CD4-positive, alpha-beta T cell treated with Interleukin-17A for 4 hours (primary cell): ENCODE measurements at regions not wholly inside any gene's neighbourhood (a gene's known extent, or its start where the extent isn't known, plus 50 kb on each side); places are given as distances from the start of the nearest gene placed in this dataset.

ENCODE experiments used
- DNase-seq: peaks from one replicate; pipeline ENCODE4 v3.0.0-alpha.2; 2020; ENCODE audit warnings: mixed read lengths

- no peak for DNase-seq
These were observed 558.7 kb upstream of the KCNMB2 start for GRCh38 chr3:177977381-177978158.

- no peak for DNase-seq
These were observed 557.3 kb upstream of the KCNMB2 start for GRCh38 chr3:177978946-177979345.

GRCh38 chr3:177979703-177980102, 556.5 kb upstream of the KCNMB2 start:
- DNase-seq: no peak

- DNase-seq: no peak
These were observed 554.7 kb upstream of the KCNMB2 start for GRCh38 chr3:177981576-177981975.

- no peak for DNase-seq
These were observed 554.2 kb upstream of the KCNMB2 start for GRCh38 chr3:177982034-177982433.

- DNase-seq: no peak
These were observed 552.9 kb upstream of the KCNMB2 start for GRCh38 chr3:177983320-177983719.

GRCh38 chr3:177992993-177993970, 543.0 kb upstream of the KCNMB2 start:
- no peak for DNase-seq

- no peak for DNase-seq
These were observed 541.3 kb upstream of the KCNMB2 start for GRCh38 chr3:177994976-177995375.

GRCh38 chr3:177995381-177996085, 540.7 kb upstream of the KCNMB2 start:
- no peak for DNase-seq

GRCh38 chr3:178001670-178002101, 534.5 kb upstream of the KCNMB2 start:
- DNase-seq: peak; percentile 32

- no peak for DNase-seq
These were observed 534.1 kb upstream of the KCNMB2 start for GRCh38 chr3:178002113-178002512.

- no peak for DNase-seq
These were observed 532.5 kb upstream of the KCNMB2 start for GRCh38 chr3:178003756-178004155.

- DNase-seq: no peak
These were observed 530.3 kb upstream of the KCNMB2 start for GRCh38 chr3:178005961-178006360.

GRCh38 chr3:178010306-178010705, 525.9 kb upstream of the KCNMB2 start:
- no peak for DNase-seq

GRCh38 chr3:178019645-178020044, 516.6 kb upstream of the KCNMB2 start:
- DNase-seq: no peak

GRCh38 chr3:178022599-178022998, 513.6 kb upstream of the KCNMB2 start:
- DNase-seq: no peak

GRCh38 chr3:178028933-178029332, 507.3 kb upstream of the KCNMB2 start:
- DNase-seq: no peak

- no peak for DNase-seq
These were observed 499.6 kb upstream of the KCNMB2 start for GRCh38 chr3:178036451-178037144.

- no peak for DNase-seq
These were observed 494.3 kb upstream of the KCNMB2 start for GRCh38 chr3:178041931-178042330.

- DNase-seq: no peak
These were observed 493.9 kb upstream of the KCNMB2 start for GRCh38 chr3:178042376-178042775.

- DNase-seq: no peak
These were observed 493.2 kb upstream of the KCNMB2 start for GRCh38 chr3:178043084-178043483.

GRCh38 chr3:178044320-178044719, 491.9 kb upstream of the KCNMB2 start:
- no peak for DNase-seq
